ENCODE measurements at regions not wholly inside any gene's neighbourhood (a gene's known extent, or its start where the extent isn't known, plus 50 kb on each side); places are given as distances from the start of the nearest gene placed in this dataset.

DNA sequence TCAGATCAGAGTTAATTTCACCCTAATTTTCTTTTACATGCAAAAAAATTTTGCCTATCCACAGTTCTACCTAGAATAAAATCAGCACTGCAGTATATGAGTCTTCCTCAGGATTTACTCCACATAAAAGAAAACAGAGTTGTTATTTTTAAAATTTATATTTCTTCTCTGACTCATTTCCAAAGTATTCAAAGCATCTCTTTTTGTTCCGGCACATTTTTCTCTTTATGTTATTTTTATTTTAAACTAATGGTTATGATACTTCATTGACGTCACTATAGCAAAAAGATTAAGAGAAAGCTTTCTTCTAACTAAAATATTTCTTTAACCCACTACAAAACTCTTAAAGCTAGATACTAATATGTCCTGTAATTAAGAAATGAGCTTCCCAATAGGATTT is 590.4 kb downstream of the PRELID2 start:
- no peak for DNase-seq
- H3K27me3 Mint-ChIP-seq (ENCODE audit: low read depth, poor library complexity): no peaks in the 10 kb centered on the region
- TF ChIP-seq, protein P1, sequence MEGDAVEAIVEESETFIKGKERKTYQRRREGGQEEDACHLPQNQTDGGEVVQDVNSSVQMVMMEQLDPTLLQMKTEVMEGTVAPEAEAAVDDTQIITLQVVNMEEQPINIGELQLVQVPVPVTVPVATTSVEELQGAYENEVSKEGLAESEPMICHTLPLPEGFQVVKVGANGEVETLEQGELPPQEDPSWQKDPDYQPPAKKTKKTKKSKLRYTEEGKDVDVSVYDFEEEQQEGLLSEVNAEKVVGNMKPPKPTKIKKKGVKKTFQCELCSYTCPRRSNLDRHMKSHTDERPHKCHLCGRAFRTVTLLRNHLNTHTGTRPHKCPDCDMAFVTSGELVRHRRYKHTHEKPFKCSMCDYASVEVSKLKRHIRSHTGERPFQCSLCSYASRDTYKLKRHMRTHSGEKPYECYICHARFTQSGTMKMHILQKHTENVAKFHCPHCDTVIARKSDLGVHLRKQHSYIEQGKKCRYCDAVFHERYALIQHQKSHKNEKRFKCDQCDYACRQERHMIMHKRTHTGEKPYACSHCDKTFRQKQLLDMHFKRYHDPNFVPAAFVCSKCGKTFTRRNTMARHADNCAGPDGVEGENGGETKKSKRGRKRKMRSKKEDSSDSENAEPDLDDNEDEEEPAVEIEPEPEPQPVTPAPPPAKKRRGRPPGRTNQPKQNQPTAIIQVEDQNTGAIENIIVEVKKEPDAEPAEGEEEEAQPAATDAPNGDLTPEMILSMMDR (IDR thresholded peaks at IDR 0.05): no peak
- peak overlapping the region; percentile 89 for H3K27ac Mint-ChIP-seq
- H3K4me3 Mint-ChIP-seq: no peak overlapping the region
- H3K4me1 Mint-ChIP-seq: peaks cover 20% of the 10 kb centered on the region
- no peaks in the 10 kb centered on the region for H3K36me3 Mint-ChIP-seq (ENCODE audit: low read depth)
- H3K9me3 Mint-ChIP-seq: no peaks in the 10 kb centered on the region

DNA sequence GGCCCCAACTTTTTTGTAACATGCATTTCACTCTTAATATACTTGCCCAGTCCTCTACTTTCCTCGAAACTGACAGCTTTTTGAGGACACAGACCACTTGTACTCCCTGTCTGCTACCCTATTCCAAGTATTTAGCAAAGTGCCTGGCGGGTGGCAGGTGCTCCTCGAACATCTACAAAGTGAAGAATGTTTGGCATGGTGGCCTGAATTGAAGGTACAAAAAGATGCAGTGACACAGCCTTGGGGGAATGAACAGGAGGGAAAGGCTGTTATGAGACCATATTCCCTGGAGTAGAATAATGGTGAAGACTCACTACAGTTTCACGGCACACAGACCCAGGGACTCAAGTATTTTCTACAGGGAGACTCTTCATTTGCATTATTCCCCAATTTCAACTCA is 590.9 kb downstream of the PRELID2 start:
- H3K36me3 Mint-ChIP-seq (ENCODE audit: low read depth): no peaks in the 10 kb centered on the region
- no peaks in the 10 kb centered on the region for H3K27me3 Mint-ChIP-seq (ENCODE audit: low read depth, poor library complexity)
- no peak overlapping the region for H3K27ac Mint-ChIP-seq
- no peaks in the 10 kb centered on the region for H3K9me3 Mint-ChIP-seq
- H3K4me3 Mint-ChIP-seq: no peak overlapping the region
- no peak for DNase-seq
- peaks cover 20% of the 10 kb centered on the region for H3K4me1 Mint-ChIP-seq
- TF ChIP-seq, protein P1 (IDR thresholded peaks at IDR 0.05): no peak

DNA sequence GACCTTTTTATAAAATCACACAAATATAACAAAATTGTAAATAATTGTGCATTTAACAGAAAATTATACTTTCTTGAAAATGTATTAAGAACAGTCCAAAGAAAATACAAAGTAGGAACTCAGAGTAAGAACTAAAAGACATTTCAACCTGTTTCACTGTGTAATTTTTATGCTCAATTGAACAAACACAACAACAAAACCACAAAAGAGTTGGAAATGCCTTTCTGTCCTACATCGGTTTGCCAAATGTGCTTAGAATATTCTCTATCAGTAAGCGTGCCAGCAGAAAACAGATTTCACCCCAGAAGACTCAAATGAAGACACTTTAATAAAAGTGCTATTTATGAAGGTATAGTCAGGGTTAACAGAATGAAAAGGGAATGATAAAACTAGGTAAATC is 592.1 kb downstream of the PRELID2 start:
- no peaks in the 10 kb centered on the region for H3K36me3 Mint-ChIP-seq (ENCODE audit: low read depth)
- H3K27ac Mint-ChIP-seq: no peak overlapping the region
- no peak overlapping the region for H3K4me3 Mint-ChIP-seq
- H3K4me1 Mint-ChIP-seq: peaks cover 20% of the 10 kb centered on the region
- TF ChIP-seq, protein P1 (IDR thresholded peaks at IDR 0.05): no peak
- H3K9me3 Mint-ChIP-seq: no peaks in the 10 kb centered on the region
- no peaks in the 10 kb centered on the region for H3K27me3 Mint-ChIP-seq (ENCODE audit: low read depth, poor library complexity)
- DNase-seq: no peak

DNA sequence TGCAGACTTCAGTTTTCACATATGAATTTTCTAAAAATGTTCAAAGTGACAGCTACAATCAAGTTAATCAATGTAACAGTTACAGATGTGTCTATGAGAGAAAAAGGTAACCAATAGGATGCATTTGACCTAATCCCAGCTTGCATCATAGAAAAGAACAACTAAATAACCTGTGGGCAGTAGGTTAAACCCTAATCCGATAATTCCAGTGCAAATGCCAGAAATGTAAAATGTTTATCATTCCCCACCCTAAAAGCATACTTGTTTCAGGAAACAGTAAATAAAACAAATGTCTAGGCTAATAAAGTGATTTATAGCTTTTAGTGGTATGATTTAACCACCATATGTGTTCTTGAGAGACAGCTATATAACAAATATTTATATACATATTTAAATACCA is 592.6 kb downstream of the PRELID2 start:
- DNase-seq: no peak
- Mint-ChIP-seq H3K4me1 (peaks cover 23% of the 10 kb centered on the region), H3K9me3 (no peaks in the 10 kb centered on the region), H3K4me3 (no peak overlapping the region), H3K36me3 (ENCODE audit: low read depth) (no peaks in the 10 kb centered on the region), H3K27ac (no peak overlapping the region), H3K27me3 (ENCODE audit: low read depth, poor library complexity) (no peaks in the 10 kb centered on the region)
- TF ChIP-seq, protein P1 (IDR thresholded peaks at IDR 0.05): no peak

DNA sequence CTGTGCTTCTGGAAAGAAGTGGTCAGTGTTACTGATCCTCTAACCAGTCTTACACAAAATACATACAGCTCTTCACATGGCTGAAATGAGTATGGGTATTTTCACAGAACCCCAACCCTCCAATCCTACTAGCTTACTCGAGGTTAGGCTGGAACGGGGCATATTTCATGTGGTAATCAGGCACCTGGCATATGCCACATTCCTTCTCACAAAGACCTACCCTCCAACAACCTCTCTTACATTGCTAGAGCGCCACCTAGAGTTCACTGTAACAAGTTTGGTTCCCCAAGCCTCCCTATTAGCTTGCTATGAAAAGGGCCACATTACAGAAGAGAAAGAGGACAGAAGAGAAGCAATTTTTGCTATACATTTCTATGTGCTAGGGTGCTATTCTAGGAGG is 597.3 kb downstream of the PRELID2 start:
- H3K4me3 Mint-ChIP-seq: no peak overlapping the region
- H3K4me1 Mint-ChIP-seq: peaks cover 5% of the 10 kb centered on the region
- no peak overlapping the region for H3K27ac Mint-ChIP-seq
- DNase-seq: peak; percentile 59
- H3K9me3 Mint-ChIP-seq: no peaks in the 10 kb centered on the region
- peaks cover 8% of the 10 kb centered on the region for H3K27me3 Mint-ChIP-seq (ENCODE audit: low read depth, poor library complexity)
- H3K36me3 Mint-ChIP-seq (ENCODE audit: low read depth): no peaks in the 10 kb centered on the region
- TF ChIP-seq, protein P1 (IDR thresholded peaks at IDR 0.05): peak; percentile 69

DNA sequence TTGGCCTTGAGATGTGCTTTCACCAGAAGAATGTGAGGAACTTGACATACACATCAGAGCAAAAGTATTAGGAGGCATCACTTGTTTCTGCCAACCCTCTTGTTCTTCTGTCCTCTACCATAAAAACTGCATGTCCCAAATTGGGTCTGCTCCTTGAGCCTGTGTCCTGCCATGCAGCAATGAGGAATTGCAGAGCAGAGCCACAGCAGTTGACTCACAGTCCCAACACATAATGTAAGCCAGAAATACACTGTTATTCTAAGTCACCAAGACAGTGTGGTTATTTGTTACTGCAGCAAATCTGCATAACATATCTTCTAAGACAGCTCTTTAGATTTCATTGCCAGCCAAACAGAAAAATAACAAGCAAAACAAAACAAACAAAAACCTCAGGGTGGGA is 598.2 kb downstream of the PRELID2 start:
- Mint-ChIP-seq H3K4me1 (peaks cover 5% of the 10 kb centered on the region), H3K4me3 (no peak overlapping the region), H3K27ac (no peak overlapping the region), H3K27me3 (ENCODE audit: low read depth, poor library complexity) (peaks cover 8% of the 10 kb centered on the region), H3K9me3 (no peaks in the 10 kb centered on the region), H3K36me3 (ENCODE audit: low read depth) (no peaks in the 10 kb centered on the region)
- no peak for DNase-seq
- TF ChIP-seq, protein P1 (IDR thresholded peaks at IDR 0.05): no peak
